HL-60 (cell line): ENCODE measurements at regions not wholly inside any gene's neighbourhood (a gene's known extent, or its start where the extent isn't known, plus 50 kb on each side); places are given as distances from the start of the nearest gene placed in this dataset.

Source experiments
- DNase-seq, 2 experiments: peaks; one replicate each; pipeline ENCODE4 v3.0.0-alpha.2; 2010 to 2020; ENCODE audit warnings: low read depth in 1 of 2, low spot score in 1 of 2
- H3K27ac ChIP-seq: fragments of 250-450 bp; sonication (Bioruptor Pico); replicated peaks from 2 replicates; pipeline ENCODE4 v1.5.1; 2020; ENCODE audit warnings: mild to moderate bottlenecking, moderate library complexity
- H3K27me3 ChIP-seq: fragments of 250-450 bp; sonication (Bioruptor Pico); 2 replicates; pipeline ENCODE4 v1.5.1; 2021; ENCODE audit warnings: mild to moderate bottlenecking, moderate library complexity; ENCODE audit not compliant: insufficient read depth, poor library complexity, severe bottlenecking
- H3K4me3 ChIP-seq: replicated peaks from 2 replicates; pipeline ENCODE4 v1.5.1; 2011; ENCODE audit warnings: mild to moderate bottlenecking, control low read depth, low read length; ENCODE audit not compliant: insufficient read depth
- CTCF ChIP-seq: IDR thresholded peaks from one replicate; pipeline ENCODE4 v1.5.1; 2011; ENCODE audit warnings: low read length, control low read depth, inconsistent platforms; ENCODE audit not compliant: insufficient read depth
- GABPA ChIP-seq: IDR thresholded peaks from 2 replicates; pipeline ENCODE4 v1.6.1; 2012; ENCODE audit warnings: low read depth
- POLR2AphosphoS5 ChIP-seq: IDR thresholded peaks from 2 replicates; pipeline ENCODE4 v1.6.1; 2012; ENCODE audit warnings: low read depth
- REST ChIP-seq: IDR thresholded peaks from 2 replicates; pipeline ENCODE4 v1.6.1; 2012; ENCODE audit warnings: low read depth; ENCODE audit not compliant: insufficient replicate concordance
- SPI1 ChIP-seq: IDR thresholded peaks from 2 replicates; pipeline ENCODE4 v1.6.1; 2012; ENCODE audit warnings: low read depth, mild to moderate bottlenecking, borderline replicate concordance

GRCh38 chr1:29541631-29542030 is 305.3 kb downstream of the PTPRU start:
- no peak overlapping the region for H3K4me3 ChIP-seq
- H3K27me3 ChIP-seq = no peaks in the 10 kb centered on the region
- no peak for TF ChIP-seq SPI1
- no peak for TF ChIP-seq POLR2AphosphoS5
- TF ChIP-seq CTCF = no peak
- no peak for TF ChIP-seq REST
- TF ChIP-seq GABPA = no peak
- no peak for DNase-seq
- H3K27ac ChIP-seq = no peak overlapping the region

- no peak overlapping the region for H3K27ac ChIP-seq
- DNase-seq = no peak
- H3K4me3 ChIP-seq = no peak overlapping the region
- TF ChIP-seq SPI1 (no peak), REST (no peak), POLR2AphosphoS5 (no peak), CTCF (no peak), GABPA (no peak)
- no peaks in the 10 kb centered on the region for H3K27me3 ChIP-seq
Observed at GRCh38 chr1:29540801-29541357, 304.6 kb downstream of the PTPRU start.

- H3K27me3 ChIP-seq = no peaks in the 10 kb centered on the region
- TF ChIP-seq CTCF (no peak), GABPA (no peak), POLR2AphosphoS5 (no peak), REST (no peak), SPI1 (no peak)
- DNase-seq = no peak
Observed at GRCh38 chr1:29539971-29540370, 303.6 kb downstream of the PTPRU start.

More at GRCh38 chr1:29539971-29540370, 303.6 kb downstream of the PTPRU start:
- Histone ChIP-seq H3K27ac (no peak overlapping the region), H3K4me3 (no peak overlapping the region)
